ENCODE measurements at regions not wholly inside any gene's neighbourhood (a gene's known extent, or its start where the extent isn't known, plus 50 kb on each side); places are given as distances from the start of the nearest gene placed in this dataset.

GRCh38 chr16:6629110-6629509 lies 703.5 kb upstream of the RBFOX1 start:
- intact Hi-C loops (cut with DNase I; ENCODE audit: low total_unique reads), result no loop called here
- H3K27ac ChIP-seq, result no peak overlapping the region
- TF ChIP-seq POLR2A (IDR thresholded peaks at IDR 0.05), result no peak
- no peak for TF ChIP-seq CTCF (IDR thresholded peaks at IDR 0.05)
- no peak for DNase-seq
- H3K9me3 ChIP-seq, result no peaks in the 10 kb centered on the region
- no peak overlapping the region for H3K4me3 ChIP-seq
- H3K36me3 ChIP-seq, result no peaks in the 10 kb centered on the region
- no peaks in the 10 kb centered on the region for H3K27me3 ChIP-seq
- no peaks in the 10 kb centered on the region for H3K4me1 ChIP-seq

GRCh38 chr16:6625606-6626005 lies 707.0 kb upstream of the RBFOX1 start:
- intact Hi-C loops (cut with DNase I; ENCODE audit: low total_unique reads), result no loop called here
- Histone ChIP-seq H3K9me3 (no peaks in the 10 kb centered on the region), H3K27ac (no peak overlapping the region), H3K36me3 (no peaks in the 10 kb centered on the region), H3K4me1 (no peaks in the 10 kb centered on the region), H3K27me3 (no peaks in the 10 kb centered on the region), H3K4me3 (no peak overlapping the region)
- TF ChIP-seq CTCF (IDR thresholded peaks at IDR 0.05) (no peak), POLR2A (IDR thresholded peaks at IDR 0.05) (no peak)
- DNase-seq, result no peak

- intact Hi-C loops (cut with DNase I; ENCODE audit: low total_unique reads), result no loop called here
- H3K27ac ChIP-seq, result no peak overlapping the region
- no peak for DNase-seq
- H3K4me1 ChIP-seq, result no peaks in the 10 kb centered on the region
- no peaks in the 10 kb centered on the region for H3K36me3 ChIP-seq
- no peak overlapping the region for H3K4me3 ChIP-seq
- H3K9me3 ChIP-seq, result no peaks in the 10 kb centered on the region
- TF ChIP-seq POLR2A (IDR thresholded peaks at IDR 0.05) (no peak), CTCF (IDR thresholded peaks at IDR 0.05) (no peak)
- H3K27me3 ChIP-seq, result no peaks in the 10 kb centered on the region
Measured at GRCh38 chr16:6618874-6619273, 713.8 kb upstream of the RBFOX1 start.

GRCh38 chr16:6616746-6617145 lies 715.9 kb upstream of the RBFOX1 start:
- Histone ChIP-seq H3K4me1 (no peaks in the 10 kb centered on the region), H3K27ac (no peak overlapping the region), H3K36me3 (no peaks in the 10 kb centered on the region), H3K4me3 (no peak overlapping the region), H3K9me3 (no peaks in the 10 kb centered on the region), H3K27me3 (no peaks in the 10 kb centered on the region)
- intact Hi-C loops (cut with DNase I; ENCODE audit: low total_unique reads), result no loop called here
- DNase-seq, result no peak
- TF ChIP-seq POLR2A (IDR thresholded peaks at IDR 0.05) (no peak), CTCF (IDR thresholded peaks at IDR 0.05) (no peak)

GRCh38 chr16:6615636-6616035 lies 717.0 kb upstream of the RBFOX1 start:
- H3K36me3 ChIP-seq, result no peaks in the 10 kb centered on the region
- no peak overlapping the region for H3K27ac ChIP-seq
- no peaks in the 10 kb centered on the region for H3K4me1 ChIP-seq
- no peak for TF ChIP-seq POLR2A (IDR thresholded peaks at IDR 0.05)
- no peak for TF ChIP-seq CTCF (IDR thresholded peaks at IDR 0.05)
- no peak overlapping the region for H3K4me3 ChIP-seq
- H3K9me3 ChIP-seq, result no peaks in the 10 kb centered on the region
- no peak for DNase-seq
- no peaks in the 10 kb centered on the region for H3K27me3 ChIP-seq
- intact Hi-C loops (cut with DNase I; ENCODE audit: low total_unique reads), result no loop called here

Measured in uterus (tissue), 3 donors.